ENCODE measurements at regions not wholly inside any gene's neighbourhood (a gene's known extent, or its start where the extent isn't known, plus 50 kb on each side); places are given as distances from the start of the nearest gene placed in this dataset.

GRCh38 chr13:76293751-76294150 is 592.5 kb downstream of the KCTD12 start:
- Histone ChIP-seq H3K27ac (ENCODE audit: low read depth in 1 of 2, low read length in 2 of 2) (no peak overlapping the region), H3K4me1 (ENCODE audit: control insufficient read depth in 4 of 4, insufficient read depth in 4 of 4, low read length in 3 of 4) (no peaks in the 10 kb centered on the region), H3K36me3 (ENCODE audit: control insufficient read depth in 4 of 4, insufficient read depth in 3 of 4, low read depth in 1 of 4, low read length in 3 of 4) (no peaks in the 10 kb centered on the region), H3K9ac (ENCODE audit: low read depth in 1 of 2, low read length in 2 of 2) (no peak overlapping the region), H3K4me3 (ENCODE audit: low read depth in 1 of 3, low read length in 3 of 3) (no peak overlapping the region), H3K27me3 (ENCODE audit: control insufficient read depth in 4 of 4, insufficient read depth in 4 of 4, low read length in 3 of 4) (no peaks in the 10 kb centered on the region), H3K9me3 (ENCODE audit: control insufficient read depth in 4 of 4, low read length in 3 of 4) (no peaks in the 10 kb centered on the region)
- TF ChIP-seq HNF4G (IDR thresholded peaks at IDR 0.05) (no peak), ZBTB33 (IDR thresholded peaks at IDR 0.05) (no peak), FOXA2 (IDR thresholded peaks at IDR 0.05) (no peak), TAF1 (conservative IDR thresholded peaks at IDR 0.05) (no peak), ATF3 (IDR thresholded peaks at IDR 0.05) (no peak), YY1 (IDR thresholded peaks at IDR 0.05) (no peak), EGR1 (IDR thresholded peaks at IDR 0.05; ENCODE audit: low read depth in 2 of 2) (no peak), CTCF (IDR thresholded peaks at IDR 0.05; ENCODE audit: low read depth, low read length, missing input control) (no peak), FOXA1 (IDR thresholded peaks at IDR 0.05) (no peak), NR2F2 (IDR thresholded peaks at IDR 0.05) (no peak)
- DNase-seq (ENCODE audit: low spot score) = no peak

GRCh38 chr13:76293346-76293745 is 592.9 kb downstream of the KCTD12 start:
- H3K36me3 ChIP-seq (ENCODE audit: control insufficient read depth in 4 of 4, insufficient read depth in 3 of 4, low read depth in 1 of 4, low read length in 3 of 4) = no peaks in the 10 kb centered on the region
- H3K9ac ChIP-seq (ENCODE audit: low read depth in 1 of 2, low read length in 2 of 2) = no peak overlapping the region
- whole genome bisulfite sequencing = 28% methylated on average over 1 of the region's 1 CpG

More at GRCh38 chr13:76293346-76293745, 592.9 kb downstream of the KCTD12 start:
- Histone ChIP-seq H3K4me1 (ENCODE audit: control insufficient read depth in 4 of 4, insufficient read depth in 4 of 4, low read length in 3 of 4) (no peaks in the 10 kb centered on the region), H3K27ac (ENCODE audit: low read depth in 1 of 2, low read length in 2 of 2) (no peak overlapping the region), H3K27me3 (ENCODE audit: control insufficient read depth in 4 of 4, insufficient read depth in 4 of 4, low read length in 3 of 4) (no peaks in the 10 kb centered on the region), H3K4me3 (ENCODE audit: low read depth in 1 of 3, low read length in 3 of 3) (no peak overlapping the region), H3K9me3 (ENCODE audit: control insufficient read depth in 4 of 4, low read length in 3 of 4) (no peaks in the 10 kb centered on the region)
- no peak for DNase-seq (ENCODE audit: low spot score)
- TF ChIP-seq FOXA1 (IDR thresholded peaks at IDR 0.05) = no peak
- TF ChIP-seq CTCF (IDR thresholded peaks at IDR 0.05; ENCODE audit: low read depth, low read length, missing input control) = no peak
- no peak for TF ChIP-seq REST (IDR thresholded peaks at IDR 0.05)
- TF ChIP-seq HNF4G (IDR thresholded peaks at IDR 0.05) = no peak
- no peak for TF ChIP-seq TAF1 (conservative IDR thresholded peaks at IDR 0.05)
- TF ChIP-seq ATF3 (IDR thresholded peaks at IDR 0.05) = no peak
- TF ChIP-seq ZBTB33 (IDR thresholded peaks at IDR 0.05) = no peak
- TF ChIP-seq HNF4A (conservative IDR thresholded peaks at IDR 0.05) = no peak
- no peak for TF ChIP-seq YY1 (IDR thresholded peaks at IDR 0.05)
- no peak for TF ChIP-seq EGR1 (IDR thresholded peaks at IDR 0.05; ENCODE audit: low read depth in 2 of 2)
- TF ChIP-seq RAD21 (IDR thresholded peaks at IDR 0.05) = no peak
- TF ChIP-seq SP1 (IDR thresholded peaks at IDR 0.05) = no peak
- TF ChIP-seq NR2F2 (IDR thresholded peaks at IDR 0.05) = no peak
- TF ChIP-seq FOXA2 (IDR thresholded peaks at IDR 0.05) = no peak
- no peak for TF ChIP-seq MAX (IDR thresholded peaks at IDR 0.05)
- TF ChIP-seq RXRA (IDR thresholded peaks at IDR 0.05) = no peak
- TF ChIP-seq GABPA (IDR thresholded peaks at IDR 0.05 in 1 of 2, conservative IDR thresholded peaks at IDR 0.05 in 1 of 2) = no peak
- TF ChIP-seq JUND (IDR thresholded peaks at IDR 0.05) = no peak

All from liver (tissue), 8 donors.